Muscle of arm (tissue), 1 donor: ENCODE measurements at regions not wholly inside any gene's neighbourhood (a gene's known extent, or its start where the extent isn't known, plus 50 kb on each side); places are given as distances from the start of the nearest gene placed in this dataset.
"Not testable (repeated sequence)": the region's sequence is repeated elsewhere in the genome, so short reads cannot be mapped to it uniquely, and the experiment has no call there.

Source experiments
- DNase-seq: peaks from one replicate; pipeline ENCODE4 v3.0.0-alpha.2; 2013

- DNase-seq = no peak
Measured at GRCh38 chr6:13874191-13874549, 50.6 kb upstream of the RNF182 start.

GRCh38 chr6:13873288-13874190 lies 51.2 kb upstream of the RNF182 start:
- no peak for DNase-seq

GRCh38 chr6:13872681-13873080 lies 52.1 kb upstream of the RNF182 start:
- no peak for DNase-seq

GRCh38 chr6:13872006-13872405 lies 52.7 kb upstream of the RNF182 start:
- not testable (repeated sequence) for DNase-seq

- peak; percentile 79 for DNase-seq
Measured at GRCh38 chr6:13870214-13870830, 54.4 kb upstream of the RNF182 start.

- DNase-seq = no peak
Measured at GRCh38 chr6:13868236-13868635, 53.9 kb upstream of the MCUR1 start.

GRCh38 chr6:13866301-13866700 lies 51.9 kb upstream of the MCUR1 start:
- no peak for DNase-seq

- DNase-seq = no peak
Measured at GRCh38 chr6:13865141-13865540, 50.8 kb upstream of the MCUR1 start.

- DNase-seq = not testable (repeated sequence)
Measured at GRCh38 chr6:13864669-13865068, 50.3 kb upstream of the MCUR1 start.
